Pancreas (tissue), 10 donors: ENCODE measurements at regions not wholly inside any gene's neighbourhood (a gene's known extent, or its start where the extent isn't known, plus 50 kb on each side); places are given as distances from the start of the nearest gene placed in this dataset.

ENCODE experiments used
- ATAC-seq, 4 donors: fragments of 200-7000 bp; cut with Tn5 transposase; one replicate each; pipeline versions ENCODE4 v1.8.0 to v1.9.1; 2020; ENCODE audit warnings: mild to moderate bottlenecking in 4 of 4, moderate library complexity in 4 of 4
- DNase-seq, 6 donors: peaks; one replicate each; pipeline ENCODE4 v3.0.0-alpha.2; 2020
- FAIRE-seq: peaks from 2 replicates; lab custom pipeline; 2012; peaks lifted over from hg19 to GRCh38; lab: Jason Lieb, UNC
- H3K27ac ChIP-seq, 4 donors: fragments of 200-600 bp; sonication (generic); 1 replicate in 3 of 4; 2 replicates in 1 of 4; pipeline versions ENCODE4 v1.5.0 to v1.8.0; 2020
- H3K27me3 ChIP-seq, 4 donors: fragments of 200-600 bp; one replicate each; pipeline ENCODE4 v1.8.0; 2021
- H3K36me3 ChIP-seq, 3 donors: fragments of 200-600 bp; sonication (generic) in 1 of 3; one replicate each; pipeline versions ENCODE4 v1.5.0 to v1.8.0; 2020 to 2021
- H3K4me1 ChIP-seq, 3 donors: fragments of 200-600 bp; one replicate each; pipeline ENCODE4 v1.8.0; 2021
- H3K4me3 ChIP-seq, 4 donors: fragments of 200-600 bp; sonication (generic) in 2 of 4; one replicate each; pipeline versions ENCODE4 v1.5.0 to v1.8.0; 2020 to 2021
- H3K9me3 ChIP-seq, 4 donors: fragments of 200-600 bp; one replicate each; pipeline ENCODE4 v1.8.0; 2021
- WGBS, 2 donors: extraction: QIAGEN DNeasy Blood & Tissue Kit; methylation state at CpG; one replicate each; pipeline ENCODE4 v1.1.7; 2013; 5-methylcytosine and 5-hydroxymethylcytosine counted together
- intact Hi-C, 3 donors: fragments of 100-400 bp; cut with DNase I; formaldehyde crosslinking; loops; one replicate each; pipeline versions ENCODE4 v1.11.1 to v1.14.2; 2022
- TF ChIP-seq, protein P1 (sequence below), 4 donors: fragments of 200-600 bp; sonication (generic) in 3 of 4; IDR thresholded peaks; one replicate each; pipeline versions ENCODE4 v1.5.0 to v1.8.0; 2021; ENCODE audit warnings: antibody characterized with exemption in 4 of 4
- donor health status: healthy with polysubstance abuse.
- donor health status: DM: no; HTN: no; CAD: no; lungs with moderate emphysema.
- donor health status: DM: no; HTN: no; CAD: no.
- donor health status: control.
- donor health status: control.
- donor health status: Bipolar disorder and iron deficiency.
- donor health status: DM: yes; HTN: yes; CAD: no.
- donor health status: DM: no; HTN: no; CAD: no.
- donor health status: DM: no; HTN: no; CAD: no.
- donor health status: DM: yes; HTN: yes; CAD: no.

DNA sequence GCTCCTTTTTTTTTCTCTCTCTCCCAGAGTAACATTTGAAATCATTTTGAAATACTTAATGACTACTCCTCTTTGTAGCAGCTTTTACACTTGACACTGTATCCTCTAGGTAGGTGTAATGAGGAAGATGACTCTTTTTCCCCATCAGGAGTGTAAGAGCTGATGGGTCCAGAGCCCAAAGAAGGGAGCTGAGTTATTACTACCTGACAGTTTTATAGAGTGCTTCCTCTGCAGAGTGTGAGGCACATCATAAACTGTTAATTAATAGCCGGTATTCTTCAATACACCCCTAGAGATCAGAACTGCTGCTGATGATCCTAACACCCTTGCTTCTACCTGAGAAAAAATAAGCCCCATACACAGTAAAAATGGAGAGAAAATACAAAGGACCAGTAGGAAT lies 279.8 kb upstream of the SEMA3A start:
- ATAC-seq (no peak), DNase-seq (no peak), FAIRE-seq (no peak)
- Histone ChIP-seq H3K4me1 (no peaks in the 10 kb centered on the region), H3K27ac (no peak overlapping the region), H3K4me3 (no peak overlapping the region), H3K36me3 (no peaks in the 10 kb centered on the region), H3K27me3 (no peaks in the 10 kb centered on the region), H3K9me3 (no peaks in the 10 kb centered on the region)
- TF ChIP-seq, protein P1, sequence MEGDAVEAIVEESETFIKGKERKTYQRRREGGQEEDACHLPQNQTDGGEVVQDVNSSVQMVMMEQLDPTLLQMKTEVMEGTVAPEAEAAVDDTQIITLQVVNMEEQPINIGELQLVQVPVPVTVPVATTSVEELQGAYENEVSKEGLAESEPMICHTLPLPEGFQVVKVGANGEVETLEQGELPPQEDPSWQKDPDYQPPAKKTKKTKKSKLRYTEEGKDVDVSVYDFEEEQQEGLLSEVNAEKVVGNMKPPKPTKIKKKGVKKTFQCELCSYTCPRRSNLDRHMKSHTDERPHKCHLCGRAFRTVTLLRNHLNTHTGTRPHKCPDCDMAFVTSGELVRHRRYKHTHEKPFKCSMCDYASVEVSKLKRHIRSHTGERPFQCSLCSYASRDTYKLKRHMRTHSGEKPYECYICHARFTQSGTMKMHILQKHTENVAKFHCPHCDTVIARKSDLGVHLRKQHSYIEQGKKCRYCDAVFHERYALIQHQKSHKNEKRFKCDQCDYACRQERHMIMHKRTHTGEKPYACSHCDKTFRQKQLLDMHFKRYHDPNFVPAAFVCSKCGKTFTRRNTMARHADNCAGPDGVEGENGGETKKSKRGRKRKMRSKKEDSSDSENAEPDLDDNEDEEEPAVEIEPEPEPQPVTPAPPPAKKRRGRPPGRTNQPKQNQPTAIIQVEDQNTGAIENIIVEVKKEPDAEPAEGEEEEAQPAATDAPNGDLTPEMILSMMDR (IDR thresholded peaks at IDR 0.05) = no peak
- intact Hi-C loops = no loop called here
- WGBS, 2 donors = 68 to 74% methylated on average over 1 of the region's 1 CpG

- ATAC-seq (no peak), FAIRE-seq (no peak), DNase-seq (no peak)
- Histone ChIP-seq H3K4me1 (no peaks in the 10 kb centered on the region), H3K27ac (no peak overlapping the region), H3K36me3 (no peaks in the 10 kb centered on the region), H3K27me3 (no peaks in the 10 kb centered on the region), H3K9me3 (no peaks in the 10 kb centered on the region), H3K4me3 (no peak overlapping the region)
- WGBS, 2 donors = 86 to 87% methylated on average over 1 of the region's 1 CpG
- TF ChIP-seq, protein P1 (IDR thresholded peaks at IDR 0.05) = no peak
- intact Hi-C loops = no loop called here
Measured at GRCh38 chr7:84471576-84471975, 277.0 kb upstream of the SEMA3A start.

GRCh38 chr7:84469034-84469433 lies 274.4 kb upstream of the SEMA3A start:
- FAIRE-seq = no peak
- ATAC-seq = no peak
- TF ChIP-seq, protein P1 (IDR thresholded peaks at IDR 0.05) = no peak

GRCh38 chr7:84462259-84462658 lies 267.7 kb upstream of the SEMA3A start:
- Histone ChIP-seq H3K4me1 (no peaks in the 10 kb centered on the region), H3K27ac (no peak overlapping the region), H3K27me3 (no peaks in the 10 kb centered on the region), H3K36me3 (no peaks in the 10 kb centered on the region), H3K9me3 (no peaks in the 10 kb centered on the region), H3K4me3 (no peak overlapping the region)
- TF ChIP-seq, protein P1 (IDR thresholded peaks at IDR 0.05) = no peak
- no peak for ATAC-seq
- intact Hi-C loops = no loop called here
- no peak for FAIRE-seq
- DNase-seq = no peak

More at GRCh38 chr7:84469034-84469433, 274.4 kb upstream of the SEMA3A start:
- 68 to 77% methylated on average over 3 of the region's 3 CpGs for WGBS, 2 donors
- DNase-seq = no peak
- Histone ChIP-seq H3K4me3 (no peak overlapping the region), H3K27me3 (no peaks in the 10 kb centered on the region), H3K9me3 (no peaks in the 10 kb centered on the region), H3K27ac (no peak overlapping the region), H3K4me1 (no peaks in the 10 kb centered on the region), H3K36me3 (no peaks in the 10 kb centered on the region)
- intact Hi-C loops = no loop called here

GRCh38 chr7:84461093-84461492 lies 266.5 kb upstream of the SEMA3A start:
- FAIRE-seq = no peak
- TF ChIP-seq, protein P1 (IDR thresholded peaks at IDR 0.05) = no peak
- no peak for ATAC-seq
- no peaks in the 10 kb centered on the region for H3K4me1 ChIP-seq
- H3K27me3 ChIP-seq = no peaks in the 10 kb centered on the region
- H3K36me3 ChIP-seq = no peaks in the 10 kb centered on the region
- no peak overlapping the region for H3K27ac ChIP-seq
- H3K9me3 ChIP-seq = no peaks in the 10 kb centered on the region
- intact Hi-C loops = no loop called here
- no peak for DNase-seq
- no peak overlapping the region for H3K4me3 ChIP-seq
- 60 to 68% methylated on average over 2 of the region's 2 CpGs for WGBS, 2 donors
